Stimulated activated naive CD8-positive, alpha-beta T cell treated with anti-CD3 and anti-CD28 coated beads, Interleukin-15, amount 100 ng/mL, for 72 hours (primary cell): ENCODE measurements at regions not wholly inside any gene's neighbourhood (a gene's known extent, or its start where the extent isn't known, plus 50 kb on each side); places are given as distances from the start of the nearest gene placed in this dataset.
"Not testable (repeated sequence)": the region's sequence is repeated elsewhere in the genome, so short reads cannot be mapped to it uniquely, and the experiment has no call there.

Experiments
- ATAC-seq: fragments of 150-1000 bp; cut with Tn5 transposase; 2 replicates; pipeline ENCODE4 v1.10.0; 2021; ENCODE audit warnings: mild to moderate bottlenecking, moderate library complexity
- DNase-seq, 2 donors: peaks; one replicate each; pipeline ENCODE4 v3.0.0; 2021 to 2022
- H3K27ac Mint-ChIP-seq, 2 donors: one replicate each; pipeline ENCODE4 v1.8.0; 2022; ENCODE audit warnings: mild to moderate bottlenecking in 2 of 2, mixed read lengths in 2 of 2, moderate library complexity in 2 of 2
- H3K27me3 Mint-ChIP-seq: one replicate; pipeline ENCODE4 v1.8.0; 2022; ENCODE audit warnings: mixed read lengths
- H3K4me1 Mint-ChIP-seq: one replicate; pipeline ENCODE4 v1.8.0; 2022; ENCODE audit warnings: mild to moderate bottlenecking, mixed read lengths
- H3K4me3 Mint-ChIP-seq, 2 donors: one replicate each; pipeline ENCODE4 v1.8.0; 2022; ENCODE audit warnings: mild to moderate bottlenecking in 2 of 2, mixed read lengths in 2 of 2, moderate library complexity in 1 of 2
- H3K9me3 Mint-ChIP-seq, 2 donors: one replicate each; pipeline ENCODE4 v1.8.0; 2022; ENCODE audit warnings: mixed read lengths in 2 of 2

GRCh38 chr7:115649429-115649828, 381.1 kb downstream of the TFEC start:
- Mint-ChIP-seq H3K9me3 (peaks cover 0 to 4% of the 10 kb centered on the region in 2 donors), H3K27me3 (no peaks in the 10 kb centered on the region), H3K27ac (no peak overlapping the region), H3K4me1 (no peaks in the 10 kb centered on the region), H3K4me3 (no peak overlapping the region)
- ATAC-seq: no peak
- DNase-seq: no peak

- H3K4me1 Mint-ChIP-seq: no peaks in the 10 kb centered on the region
- DNase-seq: no peak
These were observed 382.9 kb downstream of the TFEC start for GRCh38 chr7:115647712-115648111.

GRCh38 chr7:115642194-115642593, 388.4 kb downstream of the TFEC start:
- Mint-ChIP-seq H3K27me3 (no peaks in the 10 kb centered on the region), H3K4me1 (no peaks in the 10 kb centered on the region), H3K27ac (no peak overlapping the region), H3K4me3 (no peak overlapping the region), H3K9me3 (peaks cover 7 to 23% of the 10 kb centered on the region in 2 donors)
- ATAC-seq: no peak
- DNase-seq: no peak

More at GRCh38 chr7:115647712-115648111, 382.9 kb downstream of the TFEC start:
- H3K27ac Mint-ChIP-seq: no peak overlapping the region
- H3K27me3 Mint-ChIP-seq: no peaks in the 10 kb centered on the region
- H3K9me3 Mint-ChIP-seq: peaks cover 0 to 11% of the 10 kb centered on the region in 2 donors
- no peak overlapping the region for H3K4me3 Mint-ChIP-seq
- ATAC-seq: no peak

GRCh38 chr7:115638853-115639252, 391.7 kb downstream of the TFEC start:
- Mint-ChIP-seq H3K4me1 (no peaks in the 10 kb centered on the region), H3K9me3 (peaks cover 7 to 14% of the 10 kb centered on the region in 2 donors), H3K4me3 (no peak overlapping the region), H3K27me3 (no peaks in the 10 kb centered on the region), H3K27ac (no peak overlapping the region)
- ATAC-seq (no peak), DNase-seq (no peak)

- Mint-ChIP-seq H3K27ac (no peak overlapping the region), H3K27me3 (no peaks in the 10 kb centered on the region)
These were observed 393.4 kb downstream of the TFEC start for GRCh38 chr7:115637128-115637527.

GRCh38 chr7:115635876-115636275, 394.7 kb downstream of the TFEC start:
- H3K27me3 Mint-ChIP-seq: no peaks in the 10 kb centered on the region
- peaks cover 7 to 8% of the 10 kb centered on the region in 2 donors for H3K9me3 Mint-ChIP-seq
- ATAC-seq: no peak
- no peaks in the 10 kb centered on the region for H3K4me1 Mint-ChIP-seq
- H3K4me3 Mint-ChIP-seq: no peak overlapping the region
- H3K27ac Mint-ChIP-seq: no peak overlapping the region
- DNase-seq: no peak

More at GRCh38 chr7:115637128-115637527, 393.4 kb downstream of the TFEC start:
- ATAC-seq: no peak
- no peak overlapping the region for H3K4me3 Mint-ChIP-seq
- H3K9me3 Mint-ChIP-seq: peaks cover 7 to 13% of the 10 kb centered on the region in 2 donors
- DNase-seq: no peak
- no peaks in the 10 kb centered on the region for H3K4me1 Mint-ChIP-seq

- no peak for ATAC-seq
- no peak for DNase-seq
- no peaks in the 10 kb centered on the region for H3K4me1 Mint-ChIP-seq
- H3K4me3 Mint-ChIP-seq: no peak overlapping the region
- H3K9me3 Mint-ChIP-seq: peaks cover 4 to 5% of the 10 kb centered on the region in 2 donors
- no peaks in the 10 kb centered on the region for H3K27me3 Mint-ChIP-seq
- no peak overlapping the region for H3K27ac Mint-ChIP-seq
These were observed 395.2 kb downstream of the TFEC start for GRCh38 chr7:115635376-115635775.

GRCh38 chr7:115634633-115635032, 395.9 kb downstream of the TFEC start:
- Mint-ChIP-seq H3K4me1 (no peaks in the 10 kb centered on the region), H3K27me3 (no peaks in the 10 kb centered on the region), H3K27ac (no peak overlapping the region), H3K9me3 (no peaks in the 10 kb centered on the region), H3K4me3 (no peak overlapping the region)
- ATAC-seq (no peak), DNase-seq (no peak)

- Mint-ChIP-seq H3K9me3 (no peaks in the 10 kb centered on the region), H3K4me1 (no peaks in the 10 kb centered on the region), H3K27ac (no peak overlapping the region), H3K27me3 (no peaks in the 10 kb centered on the region), H3K4me3 (no peak overlapping the region)
- DNase-seq: no peak
- ATAC-seq: no peak
These were observed 397.9 kb downstream of the TFEC start for GRCh38 chr7:115632636-115633035.

- ATAC-seq: no peak
- DNase-seq: no peak
- Mint-ChIP-seq H3K4me1 (no peaks in the 10 kb centered on the region), H3K27ac (no peak overlapping the region), H3K27me3 (no peaks in the 10 kb centered on the region), H3K9me3 (no peaks in the 10 kb centered on the region), H3K4me3 (no peak overlapping the region)
These were observed 398.8 kb downstream of the TFEC start for GRCh38 chr7:115631782-115632181.

GRCh38 chr7:115630049-115630448, 400.5 kb downstream of the TFEC start:
- Mint-ChIP-seq H3K27me3 (no peaks in the 10 kb centered on the region), H3K9me3 (no peaks in the 10 kb centered on the region), H3K4me1 (no peaks in the 10 kb centered on the region), H3K4me3 (no peak overlapping the region), H3K27ac (no peak overlapping the region)
- ATAC-seq (no peak), DNase-seq (no peak)

- no peak overlapping the region for H3K4me3 Mint-ChIP-seq
- H3K27ac Mint-ChIP-seq: no peak overlapping the region
- H3K9me3 Mint-ChIP-seq: peaks cover 0 to 7% of the 10 kb centered on the region in 2 donors
- no peaks in the 10 kb centered on the region for H3K4me1 Mint-ChIP-seq
- DNase-seq (no peak), ATAC-seq (no peak)
- no peaks in the 10 kb centered on the region for H3K27me3 Mint-ChIP-seq
These were observed 411.9 kb downstream of the TFEC start for GRCh38 chr7:115618676-115619075.

- DNase-seq: no peak
- H3K9me3 Mint-ChIP-seq: peaks cover 0 to 7% of the 10 kb centered on the region in 2 donors
These were observed 416.7 kb downstream of the TFEC start for GRCh38 chr7:115613836-115614235.

GRCh38 chr7:115603416-115603815, 427.1 kb downstream of the TFEC start:
- Mint-ChIP-seq H3K27ac (no peak overlapping the region), H3K27me3 (no peaks in the 10 kb centered on the region), H3K4me3 (no peak overlapping the region), H3K4me1 (no peaks in the 10 kb centered on the region), H3K9me3 (peaks cover 1 to 5% of the 10 kb centered on the region in 2 donors)
- ATAC-seq: no peak
- DNase-seq: no peak

More at GRCh38 chr7:115613836-115614235, 416.7 kb downstream of the TFEC start:
- Mint-ChIP-seq H3K4me1 (no peaks in the 10 kb centered on the region), H3K4me3 (no peak overlapping the region), H3K27me3 (no peaks in the 10 kb centered on the region), H3K27ac (peak overlapping the region in 1 of 2 donors; percentile 40)
- no peak for ATAC-seq

- H3K9me3 Mint-ChIP-seq: peaks cover 6 to 13% of the 10 kb centered on the region in 2 donors
- no peak overlapping the region for H3K27ac Mint-ChIP-seq
- H3K4me1 Mint-ChIP-seq: no peaks in the 10 kb centered on the region
- H3K4me3 Mint-ChIP-seq: no peak overlapping the region
- no peaks in the 10 kb centered on the region for H3K27me3 Mint-ChIP-seq
- DNase-seq (no peak), ATAC-seq (no peak)
These were observed 430.4 kb downstream of the TFEC start for GRCh38 chr7:115600207-115600606.

- not testable (repeated sequence) for H3K27ac Mint-ChIP-seq, ATAC-seq, H3K27me3 Mint-ChIP-seq, H3K4me3 Mint-ChIP-seq, DNase-seq, H3K4me1 Mint-ChIP-seq
- peaks cover 6 to 21% of the 10 kb centered on the region in 2 donors for H3K9me3 Mint-ChIP-seq
These were observed 431.4 kb downstream of the TFEC start for GRCh38 chr7:115599184-115599583.

GRCh38 chr7:115597220-115597619, 433.3 kb downstream of the TFEC start:
- not testable (repeated sequence) for H3K4me3 Mint-ChIP-seq, H3K27me3 Mint-ChIP-seq, H3K4me1 Mint-ChIP-seq, ATAC-seq, H3K27ac Mint-ChIP-seq, DNase-seq
- peaks cover 6 to 21% of the 10 kb centered on the region in 2 donors for H3K9me3 Mint-ChIP-seq
